ENCODE measurements at regions not wholly inside any gene's neighbourhood (a gene's known extent, or its start where the extent isn't known, plus 50 kb on each side); places are given as distances from the start of the nearest gene placed in this dataset.
A peak's percentile ranks its signal among the peaks of the same experiment; 100 is the strongest.

DNA sequence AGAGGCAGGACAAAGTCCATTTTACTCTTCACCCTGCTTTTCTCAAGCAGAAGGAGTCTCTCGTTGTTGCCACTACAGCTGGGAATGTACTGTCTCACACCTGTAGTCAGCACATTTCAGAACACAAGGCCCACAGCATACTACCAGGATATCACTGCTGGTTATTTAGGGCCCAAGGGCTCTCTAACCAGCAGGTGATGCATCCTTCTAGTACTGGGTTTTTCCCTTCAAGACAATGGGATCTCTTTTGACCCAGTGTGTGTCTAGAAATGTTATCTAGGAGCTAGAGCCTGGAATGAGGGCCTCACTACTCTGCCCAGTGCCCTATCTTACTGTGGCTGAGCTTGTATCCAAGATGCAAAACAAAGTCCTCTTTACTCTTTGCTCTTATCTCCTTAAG, 235.1 kb upstream of the PRR16 start:
- DNase-seq (ENCODE audit: low read depth): no peak

GRCh38 chr5:120231563-120231962, 232.5 kb upstream of the PRR16 start:
- DNase-seq (ENCODE audit: low read depth): no peak

DNA sequence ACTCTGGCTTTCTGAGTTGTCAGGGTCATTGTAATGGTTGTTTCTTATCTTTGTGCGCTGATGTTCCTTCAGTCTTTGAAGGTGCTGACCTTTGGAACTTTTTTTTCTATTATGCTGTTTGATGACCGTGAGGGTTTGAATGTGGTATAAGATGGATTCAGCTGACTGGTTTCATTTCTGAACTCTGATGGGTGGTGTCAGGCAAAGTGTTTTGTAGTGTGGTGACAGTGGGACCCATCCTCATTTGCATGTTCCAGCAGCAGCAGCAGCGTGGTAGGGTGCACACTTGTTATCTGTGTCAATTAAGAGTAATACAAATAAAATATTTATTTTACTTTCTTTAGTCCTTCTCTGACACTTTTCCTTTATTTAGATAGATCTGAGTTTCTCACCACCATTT, 227.7 kb upstream of the PRR16 start:
- DNase-seq (ENCODE audit: low read depth): no peak

DNA sequence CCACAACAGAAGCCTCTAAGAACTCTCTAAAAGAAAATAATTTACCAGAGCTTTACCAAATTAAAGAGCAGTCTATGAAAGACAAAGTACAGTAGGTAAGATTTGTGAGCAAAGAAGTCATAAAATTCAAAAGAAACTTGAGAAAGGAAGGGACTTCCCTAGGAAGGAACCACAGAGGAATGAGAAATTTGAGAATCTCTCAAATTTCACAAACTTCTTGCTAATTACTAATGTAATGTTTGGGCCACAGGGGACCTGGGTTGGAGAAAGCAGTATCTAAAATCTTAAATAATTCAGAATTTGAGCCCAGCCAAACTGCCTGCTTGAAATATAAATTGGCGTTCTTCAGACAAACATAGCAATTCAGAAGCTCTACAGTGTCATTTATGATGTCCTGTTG, 225.0 kb upstream of the PRR16 start:
- DNase-seq (ENCODE audit: low read depth): no peak

GRCh38 chr5:120240706-120241105, 223.4 kb upstream of the PRR16 start:
- peak; percentile 40 for DNase-seq (ENCODE audit: low read depth)

DNA sequence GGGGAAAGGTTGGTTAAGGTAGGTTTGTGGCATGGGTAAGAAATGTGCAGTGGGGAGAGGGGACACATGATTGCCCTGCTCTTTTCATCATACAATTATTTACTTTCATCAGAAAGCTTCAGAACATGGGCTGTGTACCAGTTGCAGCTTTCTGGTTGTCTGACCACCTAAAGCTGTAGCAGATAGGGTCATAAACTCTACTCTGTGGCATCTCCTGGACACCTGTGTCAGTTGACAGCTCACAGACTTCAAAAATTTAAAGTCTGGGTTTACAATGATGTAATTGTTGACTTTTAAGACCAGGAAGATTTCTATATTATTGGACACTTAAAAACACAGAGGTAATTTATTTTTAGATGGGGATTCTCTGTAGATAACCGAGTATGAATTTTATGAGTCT, 222.7 kb upstream of the PRR16 start:
- no peak for DNase-seq (ENCODE audit: low read depth)

DNA sequence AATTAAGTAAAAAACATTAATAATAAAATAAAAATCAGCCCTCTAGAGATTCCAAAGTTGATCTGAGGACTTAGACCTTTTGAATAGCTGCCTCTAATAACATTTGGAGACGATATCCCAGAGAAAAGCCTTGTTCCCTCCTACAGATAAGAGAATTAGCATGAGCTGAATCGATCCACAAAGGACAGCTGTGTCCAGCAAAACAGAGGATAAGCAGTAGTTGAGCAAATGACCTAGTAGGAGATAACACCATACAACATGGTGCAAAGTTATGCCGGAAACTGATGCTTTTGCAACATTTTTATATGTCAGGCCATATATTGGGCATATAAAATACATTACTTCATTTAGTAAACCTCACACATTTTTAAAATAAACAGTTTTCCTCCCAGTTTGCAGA, 212.2 kb upstream of the PRR16 start:
- no peak for DNase-seq (ENCODE audit: low read depth)

DNA sequence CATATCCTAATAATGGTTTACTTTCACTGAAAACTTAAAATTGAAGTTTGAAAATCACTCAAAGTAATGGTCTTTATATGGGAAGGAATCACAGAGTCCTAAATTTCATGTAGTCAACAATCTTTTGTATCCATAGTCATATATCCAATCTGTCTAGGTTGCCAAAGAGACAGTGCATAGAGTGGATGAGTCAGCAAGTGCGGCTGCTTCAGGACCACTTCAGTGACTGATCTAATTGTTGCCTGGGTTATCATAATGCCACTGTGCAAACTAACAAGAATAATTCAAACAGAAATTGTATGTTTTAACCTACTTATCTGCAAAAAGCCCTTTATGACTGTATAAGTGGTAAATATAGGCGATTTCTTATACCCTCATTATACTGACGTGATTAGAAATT, 211.3 kb upstream of the PRR16 start:
- peak; percentile 31 for DNase-seq (ENCODE audit: low read depth)

GRCh38 chr5:120254385-120254784, 209.7 kb upstream of the PRR16 start:
- DNase-seq (ENCODE audit: low read depth): peak; percentile 13

DNA sequence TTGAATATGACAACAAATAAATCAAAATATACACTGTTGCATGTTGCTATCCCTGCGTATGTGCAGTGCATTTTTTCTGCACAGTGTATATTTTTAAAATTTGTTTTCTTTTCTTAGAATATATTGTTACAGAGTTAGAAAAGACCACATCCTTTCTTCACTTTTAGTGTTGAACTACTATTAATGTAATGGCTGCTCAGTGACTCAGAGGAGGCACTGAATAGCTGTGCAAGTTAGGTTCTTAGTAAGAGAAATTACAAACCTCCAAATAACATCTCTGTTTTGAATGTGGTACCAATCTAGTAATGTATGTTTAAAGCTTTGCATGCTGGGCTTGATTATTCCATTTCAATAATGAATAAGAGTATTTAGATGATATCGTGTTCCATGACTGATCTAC, 208.9 kb upstream of the PRR16 start:
- peak; percentile 10 for DNase-seq (ENCODE audit: low read depth)

- DNase-seq (ENCODE audit: low read depth): no peak
Observed at GRCh38 chr5:120256376-120256775, 207.7 kb upstream of the PRR16 start.

- DNase-seq (ENCODE audit: low read depth): no peak
Observed at GRCh38 chr5:120257358-120257971, 206.6 kb upstream of the PRR16 start.

DNA sequence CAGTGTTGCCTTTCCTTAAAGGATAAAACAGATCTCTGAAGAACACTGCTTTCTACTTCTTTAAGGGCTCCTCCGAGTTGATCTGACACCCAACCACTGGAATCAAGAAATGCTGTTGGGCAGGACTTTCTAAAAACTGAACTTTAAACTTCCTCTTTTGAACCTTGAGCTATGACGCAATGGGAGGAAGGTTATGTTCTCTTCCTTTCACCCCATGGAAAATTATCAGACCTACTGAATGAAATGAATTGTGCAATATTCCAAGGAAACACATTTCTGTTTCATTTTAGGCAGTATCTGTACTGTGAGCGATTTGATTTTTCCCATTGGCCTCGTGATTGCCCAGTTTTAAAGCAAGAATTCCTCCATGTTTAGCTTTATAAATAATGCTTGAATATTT, 206.0 kb upstream of the PRR16 start:
- no peak for DNase-seq (ENCODE audit: low read depth)

DNA sequence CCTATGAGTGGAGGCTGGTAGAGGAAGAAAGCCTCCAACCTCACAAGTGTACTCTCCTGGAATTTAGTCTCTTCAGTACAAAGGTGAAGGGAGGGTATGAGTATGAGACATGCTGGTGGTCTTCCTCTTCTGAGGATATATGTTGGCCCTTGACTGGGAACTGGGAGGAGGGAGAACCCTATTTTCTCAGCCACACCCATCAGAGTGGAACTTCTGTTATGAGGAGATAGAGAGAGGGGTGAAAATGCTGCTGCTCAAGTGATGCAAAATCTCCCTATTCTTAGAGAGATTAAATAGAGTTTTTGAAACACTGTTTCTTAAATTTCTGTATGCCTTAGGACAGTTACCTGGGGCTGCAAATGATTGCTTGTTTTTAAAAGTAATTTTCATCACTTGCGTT, 203.4 kb upstream of the PRR16 start:
- DNase-seq (ENCODE audit: low read depth): no peak

DNA sequence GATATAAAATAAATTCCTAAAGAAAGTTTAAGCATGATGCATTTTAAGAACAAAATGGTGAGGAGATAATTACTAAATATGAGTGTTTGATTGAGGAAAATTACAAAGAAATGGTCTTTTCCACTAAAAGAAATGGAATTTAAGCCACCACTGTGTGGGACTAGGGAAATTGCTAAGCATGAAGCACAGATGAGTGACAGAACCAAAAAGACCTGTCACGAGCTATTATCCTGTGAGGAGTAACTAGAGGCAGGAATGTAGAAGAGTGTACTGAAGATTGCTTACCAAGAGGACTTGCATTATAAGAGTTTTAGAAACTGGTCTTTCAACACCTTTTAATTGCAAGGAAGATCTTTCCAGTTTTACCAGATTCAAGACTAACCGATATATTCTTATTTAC, 193.6 kb upstream of the PRR16 start:
- no peak for DNase-seq (ENCODE audit: low read depth)

DNA sequence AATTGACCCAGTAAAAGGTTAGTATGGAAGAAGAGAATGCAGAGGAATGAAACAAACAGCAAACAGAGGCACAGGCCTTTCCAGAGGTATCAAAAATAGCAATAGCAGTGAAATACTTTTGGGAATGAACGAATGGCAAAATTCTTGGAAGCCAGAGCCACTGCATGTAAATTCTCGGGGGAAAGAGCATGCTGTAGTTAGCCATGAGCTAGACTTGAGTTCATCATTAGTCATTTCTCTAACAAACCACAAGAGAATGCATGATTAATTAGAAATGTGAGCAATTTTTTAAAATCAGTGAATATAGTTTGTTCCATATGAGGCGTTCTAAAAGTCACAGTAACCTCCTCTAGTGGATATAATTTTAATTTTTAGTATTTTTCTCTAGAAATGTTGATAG, 170.3 kb upstream of the PRR16 start:
- DNase-seq (ENCODE audit: low read depth): peak; percentile 95

DNA sequence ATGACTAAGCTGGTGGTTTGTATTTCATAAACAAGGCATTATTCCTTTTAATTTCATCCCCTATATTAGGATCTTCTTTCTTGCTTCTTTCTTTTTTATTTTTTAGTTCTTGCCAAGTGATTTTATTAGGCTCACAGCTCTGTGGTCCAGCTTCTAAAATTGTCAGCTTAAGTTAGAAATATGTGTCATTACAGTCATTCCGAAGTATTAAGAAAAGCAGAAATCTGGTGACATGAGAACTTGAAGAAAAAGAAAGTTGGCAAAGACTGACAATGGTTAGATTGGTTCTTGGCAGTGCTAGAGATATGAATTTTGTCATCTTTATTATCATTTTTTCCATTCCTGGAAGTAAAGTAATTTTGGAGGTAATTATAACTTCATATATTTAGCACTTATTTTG, 166.5 kb upstream of the PRR16 start:
- peak; percentile 44 for DNase-seq (ENCODE audit: low read depth)

DNA sequence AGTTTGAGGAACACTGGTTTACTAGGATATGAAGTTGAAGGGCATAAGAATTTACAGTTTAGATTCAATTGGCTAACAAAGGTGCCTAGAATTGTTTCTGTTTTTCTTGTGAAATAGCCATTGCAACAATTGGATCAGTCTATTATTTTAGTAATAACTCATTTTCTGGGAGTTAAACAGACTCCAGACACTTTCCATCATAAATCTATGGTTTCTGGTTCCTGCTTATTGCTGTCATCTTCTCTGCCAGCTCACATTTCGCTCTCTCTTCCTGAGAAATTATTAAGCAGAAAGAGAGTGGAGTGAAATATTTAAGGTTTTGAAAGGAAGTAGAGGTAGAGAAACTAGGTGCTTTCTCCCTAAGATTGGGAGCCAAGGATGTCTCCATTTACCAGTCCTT, 165.1 kb upstream of the PRR16 start:
- DNase-seq (ENCODE audit: low read depth): no peak

GRCh38 chr5:120304663-120305062, 159.4 kb upstream of the PRR16 start:
- DNase-seq (ENCODE audit: low read depth): peak; percentile 90

DNA sequence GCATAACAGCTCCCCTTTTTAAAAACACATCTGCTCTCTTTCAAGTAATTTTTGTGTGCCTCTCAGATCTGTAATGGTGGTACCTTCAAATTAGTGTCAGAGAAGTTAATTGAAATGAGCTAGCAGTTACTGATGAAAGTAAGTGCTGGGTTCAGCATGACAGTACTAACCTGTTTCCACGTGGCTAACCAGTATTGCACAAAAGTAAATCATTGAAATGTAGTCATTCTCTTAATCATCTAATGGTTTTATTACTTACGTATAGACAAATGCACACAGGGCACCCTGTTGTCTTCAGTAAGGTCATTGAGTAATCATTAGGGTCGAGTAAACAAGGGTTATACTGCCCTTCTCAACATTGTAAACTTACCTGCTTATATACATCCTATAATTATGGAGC, 157.8 kb upstream of the PRR16 start:
- DNase-seq (ENCODE audit: low read depth): no peak

GRCh38 chr5:120314191-120314590, 149.9 kb upstream of the PRR16 start:
- DNase-seq (ENCODE audit: low read depth): peak; percentile 13

- no peak for DNase-seq (ENCODE audit: low read depth)
Observed at GRCh38 chr5:120320626-120321025, 143.5 kb upstream of the PRR16 start.

DNA sequence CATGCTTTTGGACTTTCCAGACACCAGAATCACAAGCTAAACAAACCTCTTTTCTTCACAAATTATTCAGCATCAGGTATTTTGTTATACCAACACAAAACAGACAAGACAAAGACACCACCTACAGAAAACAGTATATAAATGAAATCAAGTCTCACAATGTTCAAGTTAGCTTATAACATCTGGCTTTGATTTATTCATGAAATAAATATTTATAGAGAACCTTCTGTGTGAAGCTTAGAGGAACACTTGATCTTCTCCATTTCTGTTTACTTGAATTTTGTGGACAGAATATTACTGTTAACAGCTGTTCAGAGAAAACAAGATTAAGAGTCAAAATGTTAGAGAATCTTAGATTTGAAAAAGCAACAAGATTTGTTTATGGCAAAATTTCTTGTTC, 137.4 kb upstream of the PRR16 start:
- DNase-seq (ENCODE audit: low read depth): no peak

- DNase-seq (ENCODE audit: low read depth): no peak
Observed at GRCh38 chr5:120327180-120327579, 136.9 kb upstream of the PRR16 start.

DNA sequence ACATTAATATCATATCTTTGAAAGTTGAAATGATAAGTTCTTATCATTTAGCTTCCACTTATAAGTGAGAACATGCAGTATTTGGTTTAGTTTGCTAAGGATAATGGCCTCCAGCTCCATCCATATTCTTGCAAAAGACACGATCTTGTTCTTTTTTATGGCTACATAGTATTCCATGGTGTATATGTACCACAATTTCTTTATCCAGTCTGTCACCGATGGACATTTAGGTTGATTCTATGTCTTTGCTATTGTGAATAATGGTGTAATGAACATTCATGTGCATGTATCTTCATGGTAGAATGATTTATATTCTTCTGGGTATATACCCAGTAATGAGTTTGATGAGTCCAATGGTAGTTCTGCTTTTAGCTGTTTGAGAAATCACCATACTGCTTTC, 135.0 kb upstream of the PRR16 start:
- no peak for DNase-seq (ENCODE audit: low read depth)
